ENCODE measurements at regions not wholly inside any gene's neighbourhood (a gene's known extent, or its start where the extent isn't known, plus 50 kb on each side); places are given as distances from the start of the nearest gene placed in this dataset.
A peak's percentile ranks its signal among the peaks of the same experiment; 100 is the strongest.

DNA sequence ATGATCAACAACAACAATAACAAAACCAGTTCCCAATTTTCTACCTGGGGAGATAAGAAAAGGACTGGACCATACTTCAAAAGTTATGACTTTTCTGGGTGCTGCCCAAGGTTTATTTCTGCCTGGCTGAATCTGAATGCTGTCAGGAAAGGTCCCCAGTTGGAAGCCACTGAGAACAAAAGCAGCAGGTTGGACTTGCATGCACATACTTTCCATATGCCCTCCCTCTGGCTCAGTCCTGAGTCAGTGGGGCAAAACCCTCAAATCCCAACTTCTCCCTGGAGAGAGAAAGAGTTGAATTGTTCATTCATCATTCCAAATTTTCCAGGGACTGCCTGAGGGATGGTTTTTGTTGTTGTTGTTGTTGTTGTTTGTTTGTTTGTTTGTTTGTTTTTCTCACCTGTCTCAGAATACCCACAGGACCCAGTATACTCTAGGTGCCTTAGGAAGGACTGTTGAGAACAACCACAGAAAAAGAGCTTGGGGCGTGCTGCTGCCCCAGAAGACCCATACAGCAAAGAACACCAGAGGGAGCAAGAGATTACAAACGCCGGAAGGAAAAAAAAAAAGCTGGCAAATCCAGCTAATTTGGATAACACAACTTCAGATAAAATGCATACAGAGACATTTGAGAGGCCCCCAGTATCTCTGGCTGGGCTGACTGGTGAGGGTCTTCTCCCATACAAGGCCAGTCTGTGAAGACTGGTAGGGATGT is 138.9 kb upstream of the INPP4B start:
- Histone ChIP-seq H3K27ac (ENCODE audit: control insufficient read depth, insufficient read depth) (no peak overlapping the region), H4K20me1 (ENCODE audit: control insufficient read depth, insufficient read depth) (no peaks in the 10 kb centered on the region), H2AFZ (ENCODE audit: control insufficient read depth, low read depth, low read length) (no peak overlapping the region), H3K4me2 (ENCODE audit: control insufficient read depth, insufficient read depth) (no peak overlapping the region), H3K4me3 (no peak overlapping the region), H3K9me3 (replicated peaks; ENCODE audit: control insufficient read depth, insufficient read depth, low read length) (no peaks in the 10 kb centered on the region), H3K36me3 (ENCODE audit: control insufficient read depth in 2 of 2, insufficient read depth in 2 of 2, low read length in 1 of 2) (no peaks in the 10 kb centered on the region), H3K79me2 (ENCODE audit: control insufficient read depth, insufficient read depth, low read length) (no peaks in the 10 kb centered on the region), H3K9ac (ENCODE audit: control insufficient read depth, insufficient read depth, low read length) (no peak overlapping the region), H3K4me1 (ENCODE audit: control insufficient read depth, insufficient read depth, low read length) (no peaks in the 10 kb centered on the region), H3K27me3 (replicated peaks in 1 of 2; ENCODE audit: control insufficient read depth in 2 of 2, insufficient read depth in 2 of 2, low read length in 1 of 2) (no peaks in the 10 kb centered on the region)
- CTCF ChIA-PET = interaction anchor here (0.5 to 1.4 kb wide), 8 partner anchors 12 to 500 kb away, joined by 3 to 7 read pairs (median 3); partner anchors contain the start of gene INPP4B
- intact Hi-C loops (cut with micrococcal nuclease; ENCODE audit: unreplicated experiment) = loop anchor here (5.0 kb wide), 1 partner anchor 497 kb away; no protein-coding TSS in a partner anchor
- 30% methylated on average over 2 of the region's 3 CpGs for WGBS (ENCODE audit: insufficient coverage, insufficient replicate concordance, low lambda C conversion rate, missing lambda C conversion rate)
- SMC1A ChIA-PET (ENCODE audit: uncharacterized antibody, unreplicated experiment) = interaction anchor here (1.5 kb wide), 1 partner anchor 40 kb away, joined by 5 read pairs; no protein-coding TSS in a partner anchor
- RAD21 ChIA-PET (ENCODE audit: unreplicated experiment) = interaction anchor here (1.1 to 1.9 kb wide), 2 partner anchors 36 to 40 kb away, joined by 4 to 12 read pairs; no protein-coding TSS in a partner anchor
- ATAC-seq (0 out of 3 replicates have a peak, but pooled peaks have one; percentile 44), DNase-seq (ENCODE audit: low read depth, low spot score) (no peak), FAIRE-seq (no peak)
- in situ Hi-C loops (cut with MboI) = no loop called here
- POLR2A ChIA-PET = interaction anchor here (0.9 kb wide), 1 partner anchor 35 kb away, joined by 3 read pairs; no protein-coding TSS in a partner anchor
- TF ChIP-seq EED (IDR thresholded peaks at IDR 0.05; ENCODE audit: low read depth) = no peak
- no peak for TF ChIP-seq POLR2A (IDR thresholded peaks at IDR 0.05; ENCODE audit: low read depth, low read length)
- no peak for TF ChIP-seq GABPA (IDR thresholded peaks at IDR 0.05; ENCODE audit: low read depth)
- TF ChIP-seq, protein P1, sequence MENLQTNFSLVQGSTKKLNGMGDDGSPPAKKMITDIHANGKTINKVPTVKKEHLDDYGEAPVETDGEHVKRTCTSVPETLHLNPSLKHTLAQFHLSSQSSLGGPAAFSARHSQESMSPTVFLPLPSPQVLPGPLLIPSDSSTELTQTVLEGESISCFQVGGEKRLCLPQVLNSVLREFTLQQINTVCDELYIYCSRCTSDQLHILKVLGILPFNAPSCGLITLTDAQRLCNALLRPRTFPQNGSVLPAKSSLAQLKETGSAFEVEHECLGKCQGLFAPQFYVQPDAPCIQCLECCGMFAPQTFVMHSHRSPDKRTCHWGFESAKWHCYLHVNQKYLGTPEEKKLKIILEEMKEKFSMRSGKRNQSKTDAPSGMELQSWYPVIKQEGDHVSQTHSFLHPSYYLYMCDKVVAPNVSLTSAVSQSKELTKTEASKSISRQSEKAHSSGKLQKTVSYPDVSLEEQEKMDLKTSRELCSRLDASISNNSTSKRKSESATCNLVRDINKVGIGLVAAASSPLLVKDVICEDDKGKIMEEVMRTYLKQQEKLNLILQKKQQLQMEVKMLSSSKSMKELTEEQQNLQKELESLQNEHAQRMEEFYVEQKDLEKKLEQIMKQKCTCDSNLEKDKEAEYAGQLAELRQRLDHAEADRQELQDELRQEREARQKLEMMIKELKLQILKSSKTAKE (IDR thresholded peaks at IDR 0.05; ENCODE audit: low read depth, poor library complexity, severe bottlenecking) = no peak
- TF ChIP-seq, protein P2, sequence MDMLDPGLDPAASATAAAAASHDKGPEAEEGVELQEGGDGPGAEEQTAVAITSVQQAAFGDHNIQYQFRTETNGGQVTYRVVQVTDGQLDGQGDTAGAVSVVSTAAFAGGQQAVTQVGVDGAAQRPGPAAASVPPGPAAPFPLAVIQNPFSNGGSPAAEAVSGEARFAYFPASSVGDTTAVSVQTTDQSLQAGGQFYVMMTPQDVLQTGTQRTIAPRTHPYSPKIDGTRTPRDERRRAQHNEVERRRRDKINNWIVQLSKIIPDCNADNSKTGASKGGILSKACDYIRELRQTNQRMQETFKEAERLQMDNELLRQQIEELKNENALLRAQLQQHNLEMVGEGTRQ (IDR thresholded peaks at IDR 0.05; ENCODE audit: borderline replicate concordance, low read depth, low read length) = no peak
- TF ChIP-seq SMC3 (IDR thresholded peaks at IDR 0.05; ENCODE audit: borderline replicate concordance, low read length) = peak; percentile 29; the same call in 1 of the 2 replicates
- no peak for TF ChIP-seq CEBPB (IDR thresholded peaks at IDR 0.05; ENCODE audit: borderline replicate concordance in 1 of 2, low read depth in 2 of 2, low read length in 2 of 2)
- TF ChIP-seq KLF5 (IDR thresholded peaks at IDR 0.05; ENCODE audit: partially characterized antibody) = no peak
- TF ChIP-seq ZNF274 (IDR thresholded peaks at IDR 0.05; ENCODE audit: insufficient read depth, insufficient read length) = no peak
- no peak for TF ChIP-seq STAT3 (IDR thresholded peaks at IDR 0.05; ENCODE audit: low read depth, low read length)
- TF ChIP-seq LARP7 (IDR thresholded peaks at IDR 0.05) = no peak
- TF ChIP-seq RAD21 (IDR thresholded peaks at IDR 0.05; ENCODE audit: insufficient read depth, low read depth, low read length) = peak; percentile 47
- TF ChIP-seq, protein P3, sequence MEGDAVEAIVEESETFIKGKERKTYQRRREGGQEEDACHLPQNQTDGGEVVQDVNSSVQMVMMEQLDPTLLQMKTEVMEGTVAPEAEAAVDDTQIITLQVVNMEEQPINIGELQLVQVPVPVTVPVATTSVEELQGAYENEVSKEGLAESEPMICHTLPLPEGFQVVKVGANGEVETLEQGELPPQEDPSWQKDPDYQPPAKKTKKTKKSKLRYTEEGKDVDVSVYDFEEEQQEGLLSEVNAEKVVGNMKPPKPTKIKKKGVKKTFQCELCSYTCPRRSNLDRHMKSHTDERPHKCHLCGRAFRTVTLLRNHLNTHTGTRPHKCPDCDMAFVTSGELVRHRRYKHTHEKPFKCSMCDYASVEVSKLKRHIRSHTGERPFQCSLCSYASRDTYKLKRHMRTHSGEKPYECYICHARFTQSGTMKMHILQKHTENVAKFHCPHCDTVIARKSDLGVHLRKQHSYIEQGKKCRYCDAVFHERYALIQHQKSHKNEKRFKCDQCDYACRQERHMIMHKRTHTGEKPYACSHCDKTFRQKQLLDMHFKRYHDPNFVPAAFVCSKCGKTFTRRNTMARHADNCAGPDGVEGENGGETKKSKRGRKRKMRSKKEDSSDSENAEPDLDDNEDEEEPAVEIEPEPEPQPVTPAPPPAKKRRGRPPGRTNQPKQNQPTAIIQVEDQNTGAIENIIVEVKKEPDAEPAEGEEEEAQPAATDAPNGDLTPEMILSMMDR (IDR thresholded peaks at IDR 0.05 in 2 of 3, conservative IDR thresholded peaks at IDR 0.05 in 1 of 3; ENCODE audit: control insufficient read depth in 2 of 3, extremely low read depth in 1 of 3, insufficient read depth in 1 of 3, low read depth in 3 of 3, low read length in 3 of 3) = peak in 2 of 3 experiments; percentile 13 to 29; a peak in 2 of 6 replicates
- no peak for TF ChIP-seq ETV6 (conservative IDR thresholded peaks at IDR 0.05 in 1 of 2, IDR thresholded peaks at IDR 0.05 in 1 of 2; ENCODE audit: borderline replicate concordance in 1 of 2, low read depth in 1 of 2)
- no peak for TF ChIP-seq FOS (IDR thresholded peaks at IDR 0.05; ENCODE audit: borderline replicate concordance, extremely low read depth, insufficient read length)
- TF ChIP-seq NR2C1 (IDR thresholded peaks at IDR 0.05) = no peak
- no peak for TF ChIP-seq WRNIP1 (IDR thresholded peaks at IDR 0.05; ENCODE audit: borderline replicate concordance, low read depth, low read length)
- TF ChIP-seq NFIC (IDR thresholded peaks at IDR 0.05; ENCODE audit: low read depth, low read length) = no peak
- no peak for TF ChIP-seq ZNF622 (IDR thresholded peaks at IDR 0.05)
- BruUV-seq (replicated peaks) = no TSS peak
